NCI-H2029 (cell line): ENCODE measurements at regions not wholly inside any gene's neighbourhood (a gene's known extent, or its start where the extent isn't known, plus 50 kb on each side); places are given as distances from the start of the nearest gene placed in this dataset.
A peak's percentile ranks its signal among the peaks of the same experiment; 100 is the strongest.
"Not testable (repeated sequence)": the region's sequence is repeated elsewhere in the genome, so short reads cannot be mapped to it uniquely, and the experiment has no call there.

Source experiments
- DNase-seq: peaks from one replicate; lab custom pipeline; 2025; lab: John Stamatoyannopoulos, UW

- no peak for DNase-seq
These were observed 465.4 kb upstream of the GRID2 start for GRCh38 chr4:91838181-91838861.

GRCh38 chr4:91840359-91840758 is 463.4 kb upstream of the GRID2 start:
- DNase-seq = no peak

GRCh38 chr4:91846233-91846632 is 457.5 kb upstream of the GRID2 start:
- DNase-seq = no peak

- DNase-seq = no peak
These were observed 452.3 kb upstream of the GRID2 start for GRCh38 chr4:91851456-91851855.

- DNase-seq = no peak
These were observed 415.8 kb upstream of the GRID2 start for GRCh38 chr4:91887926-91888325.

- not testable (repeated sequence) for DNase-seq
These were observed 412.5 kb upstream of the GRID2 start for GRCh38 chr4:91891217-91891616.

GRCh38 chr4:91894006-91894405 is 409.8 kb upstream of the GRID2 start:
- DNase-seq = no peak

GRCh38 chr4:91904556-91904955 is 399.2 kb upstream of the GRID2 start:
- DNase-seq = no peak

GRCh38 chr4:91909963-91910362 is 393.8 kb upstream of the GRID2 start:
- no peak for DNase-seq

GRCh38 chr4:91914176-91914804 is 389.5 kb upstream of the GRID2 start:
- DNase-seq = peak; percentile 10

- DNase-seq = no peak
These were observed 387.5 kb upstream of the GRID2 start for GRCh38 chr4:91916219-91916618.

- DNase-seq = no peak
These were observed 379.1 kb upstream of the GRID2 start for GRCh38 chr4:91924625-91925024.

- no peak for DNase-seq
These were observed 368.5 kb upstream of the GRID2 start for GRCh38 chr4:91935217-91935616.

GRCh38 chr4:91936311-91936710 is 367.5 kb upstream of the GRID2 start:
- no peak for DNase-seq

GRCh38 chr4:91957963-91958362 is 345.8 kb upstream of the GRID2 start:
- DNase-seq = no peak

- no peak for DNase-seq
These were observed 345.2 kb upstream of the GRID2 start for GRCh38 chr4:91958596-91958995.

- DNase-seq = no peak
These were observed 342.3 kb upstream of the GRID2 start for GRCh38 chr4:91961504-91961903.

- no peak for DNase-seq
These were observed 340.3 kb upstream of the GRID2 start for GRCh38 chr4:91963486-91963885.

GRCh38 chr4:91965166-91965565 is 338.6 kb upstream of the GRID2 start:
- DNase-seq = no peak

GRCh38 chr4:91973479-91974153 is 330.1 kb upstream of the GRID2 start:
- DNase-seq = no peak

- DNase-seq = no peak
These were observed 319.3 kb upstream of the GRID2 start for GRCh38 chr4:91984466-91984865.

GRCh38 chr4:91989914-91990313 is 313.9 kb upstream of the GRID2 start:
- no peak for DNase-seq

- DNase-seq = no peak
These were observed 313.0 kb upstream of the GRID2 start for GRCh38 chr4:91990726-91991125.
